Caco-2 (cell line): ENCODE measurements at regions not wholly inside any gene's neighbourhood (a gene's known extent, or its start where the extent isn't known, plus 50 kb on each side); places are given as distances from the start of the nearest gene placed in this dataset.

Experiments used
- BruUV-seq: library from RNA; stranded (reverse); fragments of 400-500 nt; replicated peaks from 2 replicates; lab custom pipeline; 2021; lab: Mats Ljungman, UMichigan
- CTCF ChIA-PET: fragments of 300-600 bp; sonication (Branson Sonifier 250); formaldehyde crosslinking; loops from one replicate; lab custom pipeline; 2022; ENCODE audit warnings: antibody characterized with exemption; lab: Charles Lee
- POLR2A ChIA-PET: fragments of 300-600 bp; sonication (Branson Sonifier 250); formaldehyde crosslinking; loops from one replicate; lab custom pipeline; 2022; ENCODE audit warnings: antibody characterized with exemption; lab: Charles Lee
- DNase-seq, 2 experiments: peaks; one replicate each; pipeline versions ENCODE4 v3.0.0 to v3.0.0-alpha.2; 2020 to 2022
- H3K27me3 ChIP-seq: replicated peaks from 2 replicates; pipeline ENCODE4 v1.6.0; 2011; ENCODE audit warnings: low read length; ENCODE audit not compliant: control insufficient read depth, insufficient read depth
- H3K36me3 ChIP-seq: 2 replicates; pipeline ENCODE4 v1.5.1; 2011; ENCODE audit warnings: low read length; ENCODE audit not compliant: control insufficient read depth, insufficient read depth
- H3K4me1 ChIP-seq: fragments of 250-450 bp; sonication (Bioruptor Pico); 2 replicates; pipeline ENCODE4 v1.5.1; 2020; ENCODE audit warnings: mild to moderate bottlenecking
- H3K4me3 ChIP-seq: 2 replicates; pipeline ENCODE4 v1.5.1; 2011; ENCODE audit warnings: low read depth, mild to moderate bottlenecking, control low read depth, low read length
- H3K9me3 ChIP-seq: fragments of 250-450 bp; sonication (Bioruptor Pico); 2 replicates; pipeline ENCODE4 v1.5.1; 2020; ENCODE audit warnings: mild to moderate bottlenecking, moderate library complexity
- H3K27ac Mint-ChIP-seq: one replicate; pipeline ENCODE4 v1.8.0; 2022; ENCODE audit warnings: mixed read lengths; ENCODE audit not compliant: unreplicated experiment
- H3K27me3 Mint-ChIP-seq: one replicate; pipeline ENCODE4 v1.8.0; 2022; ENCODE audit warnings: mixed read lengths; ENCODE audit not compliant: insufficient read depth, unreplicated experiment
- H3K36me3 Mint-ChIP-seq: one replicate; pipeline ENCODE4 v1.8.0; 2022; ENCODE audit warnings: mild to moderate bottlenecking, mixed read lengths; ENCODE audit not compliant: insufficient read depth, unreplicated experiment
- H3K4me1 Mint-ChIP-seq: one replicate; pipeline ENCODE4 v1.8.0; 2022; ENCODE audit warnings: low read depth, mixed read lengths; ENCODE audit not compliant: unreplicated experiment
- H3K4me3 Mint-ChIP-seq: one replicate; pipeline ENCODE4 v1.8.0; 2022; ENCODE audit warnings: mild to moderate bottlenecking, moderate library complexity, mixed read lengths; ENCODE audit not compliant: unreplicated experiment
- H3K9me3 Mint-ChIP-seq: one replicate; pipeline ENCODE4 v1.8.0; 2022; ENCODE audit warnings: mixed read lengths; ENCODE audit not compliant: unreplicated experiment
- CTCF ChIP-seq, 2 experiments: fragments of 200-600 bp in 1 of 2; IDR thresholded peaks; 1 replicate in 1 of 2; 2 replicates in 1 of 2; pipeline versions ENCODE4 v1.5.1 to v1.8.0; 2011 to 2022; ENCODE audit warnings: antibody characterized with exemption in 1 of 2, control low read depth in 1 of 2, inconsistent platforms in 1 of 2, low read depth in 1 of 2, low read length in 1 of 2, mild to moderate bottlenecking in 1 of 2, moderate library complexity in 1 of 2; ENCODE audit not compliant: insufficient read depth in 1 of 2, severe bottlenecking in 1 of 2, unreplicated experiment in 1 of 2
- intact Hi-C: fragments of 100-400 bp; cut with micrococcal nuclease; formaldehyde crosslinking; loops from one replicate; pipeline ENCODE4 v1.10.0; 2022; ENCODE audit not compliant: unreplicated experiment

- no peak for TF ChIP-seq CTCF (IDR thresholded peaks at IDR 0.05; ENCODE audit: insufficient read depth in 1 of 2, low read depth in 1 of 2, low read length in 1 of 2, severe bottlenecking in 1 of 2, unreplicated experiment in 1 of 2)
These were observed 120.0 kb upstream of the AKIRIN2 start for GRCh38 chr6:87822011-87822410.

GRCh38 chr6:87820343-87820984, 118.4 kb upstream of the AKIRIN2 start:
- peaks cover 7% of the 10 kb centered on the region; the same call in 1 of the 2 replicates for H3K4me1 ChIP-seq
- Mint-ChIP-seq H3K4me3 (no peak overlapping the region), H3K27ac (no peak overlapping the region), H3K36me3 (no peaks in the 10 kb centered on the region), H3K9me3 (peaks cover 8% of the 10 kb centered on the region), H3K4me1 (no peaks in the 10 kb centered on the region), H3K27me3 (no peaks in the 10 kb centered on the region)
- DNase-seq, result peak in 1 of 2 experiments; percentile 18
- no peak overlapping the region for H3K4me3 ChIP-seq
- H3K27me3 ChIP-seq, result no peaks in the 10 kb centered on the region
- H3K36me3 ChIP-seq, result no peaks in the 10 kb centered on the region
- CTCF ChIA-PET, result no interaction called here
- no peak for TF ChIP-seq CTCF (IDR thresholded peaks at IDR 0.05; ENCODE audit: insufficient read depth in 1 of 2, low read depth in 1 of 2, low read length in 1 of 2, severe bottlenecking in 1 of 2, unreplicated experiment in 1 of 2)
- POLR2A ChIA-PET, result no interaction called here
- intact Hi-C loops, result no loop called here
- H3K9me3 ChIP-seq, result no peaks in the 10 kb centered on the region
- BruUV-seq, result no TSS peak

More at GRCh38 chr6:87822011-87822410, 120.0 kb upstream of the AKIRIN2 start:
- H3K27ac Mint-ChIP-seq, result no peak overlapping the region
- CTCF ChIA-PET, result no interaction called here
- peak in 1 of 2 experiments; percentile 19 for DNase-seq
- no peak overlapping the region for H3K4me3 ChIP-seq
- no peaks in the 10 kb centered on the region for H3K9me3 ChIP-seq
- H3K4me1 ChIP-seq, result peaks cover 12% of the 10 kb centered on the region
- H3K36me3 Mint-ChIP-seq, result no peaks in the 10 kb centered on the region
- H3K9me3 Mint-ChIP-seq, result no peaks in the 10 kb centered on the region
- H3K4me1 Mint-ChIP-seq, result peaks cover 9% of the 10 kb centered on the region
- POLR2A ChIA-PET, result interaction anchor here (0.7 to 1.0 kb wide), 2 partner anchors 102 to 119 kb away, joined by 3 to 20 read pairs; no protein-coding TSS in a partner anchor
- BruUV-seq, result no TSS peak
- intact Hi-C loops, result loop anchor here (1.0 kb wide), 1 partner anchor 23 kb away; no protein-coding TSS in a partner anchor
- no peaks in the 10 kb centered on the region for H3K36me3 ChIP-seq
- H3K4me3 Mint-ChIP-seq, result no peak overlapping the region
- H3K27me3 ChIP-seq, result no peaks in the 10 kb centered on the region
- H3K27me3 Mint-ChIP-seq, result no peaks in the 10 kb centered on the region

- Mint-ChIP-seq H3K4me1 (no peaks in the 10 kb centered on the region), H3K27ac (no peak overlapping the region), H3K36me3 (no peaks in the 10 kb centered on the region), H3K4me3 (no peak overlapping the region), H3K27me3 (no peaks in the 10 kb centered on the region), H3K9me3 (peaks cover 11% of the 10 kb centered on the region)
- H3K9me3 ChIP-seq, result no peaks in the 10 kb centered on the region
- no peak overlapping the region for H3K4me3 ChIP-seq
- ChIA-PET CTCF (no interaction called here), POLR2A (no interaction called here)
- BruUV-seq, result no TSS peak
- intact Hi-C loops, result no loop called here
- no peaks in the 10 kb centered on the region for H3K36me3 ChIP-seq
- peaks cover 3% of the 10 kb centered on the region; the same call in 1 of the 2 replicates for H3K4me1 ChIP-seq
- no peaks in the 10 kb centered on the region for H3K27me3 ChIP-seq
- DNase-seq, result no peak
- TF ChIP-seq CTCF (IDR thresholded peaks at IDR 0.05; ENCODE audit: insufficient read depth in 1 of 2, low read depth in 1 of 2, low read length in 1 of 2, severe bottlenecking in 1 of 2, unreplicated experiment in 1 of 2), result no peak
These were observed 115.2 kb upstream of the AKIRIN2 start for GRCh38 chr6:87817183-87817582.
